LNCAP (cell line): ENCODE measurements at regions not wholly inside any gene's neighbourhood (a gene's known extent, or its start where the extent isn't known, plus 50 kb on each side); places are given as distances from the start of the nearest gene placed in this dataset.

Source experiments
- CTCF ChIP-seq: fragments of 450-650 bp; IDR thresholded peaks from 2 replicates; pipeline ENCODE4 v1.5.1; 2017; ENCODE audit warnings: mild to moderate bottlenecking

GRCh38 chr3:116563351-116563750 is 118.1 kb upstream of the LSAMP start:
- no peak for TF ChIP-seq CTCF

DNA sequence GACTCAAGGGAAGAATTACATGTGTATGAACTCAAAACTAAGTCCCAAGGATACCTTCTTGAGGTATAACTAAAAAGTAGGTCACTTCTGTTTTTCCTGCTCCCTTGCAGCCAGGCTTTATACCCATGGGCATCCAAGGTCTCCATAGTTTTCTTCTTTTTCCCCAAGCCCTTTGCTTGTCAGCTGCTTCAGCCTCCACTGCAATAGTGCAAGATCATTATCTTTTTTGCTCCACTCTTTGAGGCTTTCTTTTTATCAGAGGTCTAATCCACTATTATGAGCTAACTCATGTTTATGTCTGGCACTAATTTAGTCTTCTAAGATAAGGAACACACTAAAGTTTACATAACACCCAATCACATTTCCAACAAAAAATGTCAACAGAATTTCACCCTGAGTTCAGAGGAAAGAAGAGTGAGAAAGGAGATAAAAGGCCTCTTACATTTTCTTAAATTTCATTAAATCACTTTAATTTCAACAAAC is 121.2 kb upstream of the LSAMP start:
- no peak for TF ChIP-seq CTCF

DNA sequence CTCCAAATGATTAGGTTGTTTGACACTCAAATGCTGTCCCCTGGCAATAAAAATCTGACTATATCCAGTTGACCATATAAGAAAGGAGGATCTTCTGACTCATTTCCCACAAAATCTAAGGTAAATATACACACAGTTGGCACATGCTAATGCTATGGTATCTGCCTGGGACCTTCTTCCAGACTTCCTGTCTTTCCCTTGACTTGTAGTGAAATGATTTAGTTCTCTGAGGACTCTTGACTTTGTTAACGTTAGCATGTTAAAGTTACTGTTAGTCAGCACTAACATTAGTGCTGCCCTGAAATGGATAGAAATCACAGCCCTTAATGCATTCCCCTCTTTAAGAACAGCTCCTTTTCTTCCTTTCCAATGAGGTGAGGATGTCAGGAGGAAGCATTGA is 124.3 kb upstream of the LSAMP start:
- TF ChIP-seq CTCF, result no peak

- no peak for TF ChIP-seq CTCF
Measured at GRCh38 chr3:116579840-116580239, 129.7 kb upstream of the TUSC7 start.

DNA sequence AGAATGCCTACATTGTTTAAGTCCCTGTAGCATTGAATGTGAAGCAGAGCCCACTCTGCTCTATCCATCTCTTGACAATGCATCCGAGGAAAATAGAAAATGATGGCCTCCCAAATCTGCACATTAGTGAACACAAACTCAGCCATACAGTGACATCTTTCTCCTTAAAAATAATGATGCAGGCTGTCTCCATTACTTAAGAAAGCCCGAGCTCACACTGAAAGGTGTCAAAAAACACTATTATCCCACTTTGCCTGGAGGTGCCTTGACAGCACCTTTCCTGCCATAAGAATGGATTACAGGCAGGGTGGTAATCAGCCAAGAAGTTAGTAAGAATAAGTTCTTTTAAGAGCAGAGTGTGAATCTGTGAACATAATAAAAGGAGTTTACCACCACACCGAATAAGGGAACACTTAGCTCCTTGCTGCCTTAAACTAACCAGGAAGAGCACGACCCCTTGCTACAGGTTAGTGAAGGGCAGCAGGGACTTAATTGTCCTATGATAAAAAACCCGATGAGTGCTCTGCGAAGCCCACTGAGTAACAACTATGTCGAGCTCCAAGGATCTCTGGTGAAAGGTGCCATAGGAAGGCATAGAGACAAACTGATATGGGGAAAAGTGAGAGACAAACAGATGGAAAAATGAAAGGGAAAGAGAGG is 123.2 kb upstream of the TUSC7 start:
- TF ChIP-seq CTCF, result no peak

GRCh38 chr3:116591236-116591635 is 118.3 kb upstream of the TUSC7 start:
- TF ChIP-seq CTCF, result no peak

DNA sequence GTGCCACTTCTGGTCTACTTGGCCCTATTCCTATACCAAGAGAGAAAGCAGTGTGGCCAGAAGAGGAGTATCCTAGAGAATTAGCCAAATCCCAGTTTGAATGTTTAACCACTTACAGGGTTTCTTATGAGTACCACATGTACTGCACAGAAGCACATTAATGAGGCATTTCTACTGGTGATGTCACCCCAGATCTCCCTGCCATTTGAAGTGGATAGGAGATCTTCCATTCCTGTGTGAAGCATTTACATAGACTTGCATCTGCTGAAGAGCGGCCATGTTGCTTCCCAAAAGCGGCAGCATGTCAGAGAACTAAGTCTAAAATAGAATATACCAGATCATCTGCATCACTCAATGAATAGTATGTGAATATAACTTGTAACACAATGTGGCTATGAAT is 108.4 kb upstream of the TUSC7 start:
- TF ChIP-seq CTCF, result no peak

DNA sequence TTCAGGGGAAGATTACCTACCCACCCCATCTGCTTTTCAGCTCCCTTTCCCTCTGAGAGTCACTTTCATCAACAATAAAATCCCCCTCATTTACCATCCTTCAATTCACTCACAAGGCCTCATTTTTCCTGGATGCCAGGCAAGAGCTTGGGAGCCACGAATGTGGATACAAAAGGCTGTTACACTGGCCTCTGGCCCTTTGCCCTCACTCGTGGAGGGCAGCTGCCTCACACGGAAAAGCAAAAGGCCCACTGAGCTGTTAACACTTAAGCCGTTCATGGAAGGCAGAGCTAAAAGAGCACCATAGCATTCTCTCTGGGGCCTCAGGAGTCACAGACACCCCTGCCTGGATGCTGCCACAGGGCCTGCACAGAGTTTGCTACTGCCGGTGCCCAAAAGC is 102.4 kb upstream of the TUSC7 start:
- no peak for TF ChIP-seq CTCF
